ENCODE measurements at regions not wholly inside any gene's neighbourhood (a gene's known extent, or its start where the extent isn't known, plus 50 kb on each side); places are given as distances from the start of the nearest gene placed in this dataset.

GRCh38 chr5:23303836-23304235, 203.6 kb upstream of the PRDM9 start:
- TF ChIP-seq CTCF (IDR thresholded peaks at IDR 0.05; ENCODE audit: insufficient read depth, low read length, poor library complexity, severe bottlenecking): no peak
- no peak for TF ChIP-seq EZH2phosphoT487 (conservative IDR thresholded peaks at IDR 0.05; ENCODE audit: low read length)

All from SU-DHL-6 (cell line).